Tibial nerve (tissue), 4 donors: ENCODE measurements at regions not wholly inside any gene's neighbourhood (a gene's known extent, or its start where the extent isn't known, plus 50 kb on each side); places are given as distances from the start of the nearest gene placed in this dataset.

Source experiments
- DNase-seq, 2 donors: peaks; one replicate each; pipeline ENCODE4 v3.0.0-alpha.2; 2019; ENCODE audit warnings: low spot score in 2 of 2
- H3K27ac ChIP-seq, 4 donors: fragments of 200-600 bp; sonication (generic) in 3 of 4; one replicate each; pipeline ENCODE4 v1.5.1; 2017 to 2019; ENCODE audit warnings: mild to moderate bottlenecking in 1 of 4
- H3K27me3 ChIP-seq, 2 donors: fragments of 200-600 bp; sonication (generic) in 1 of 2; one replicate each; pipeline versions ENCODE4 v1.5.1 to v1.6.0; 2017 to 2019
- H3K36me3 ChIP-seq, 3 donors: fragments of 200-600 bp; sonication (generic); one replicate each; pipeline ENCODE4 v1.5.1; 2018 to 2019
- H3K4me1 ChIP-seq, 4 donors: fragments of 200-600 bp; sonication (generic) in 3 of 4; one replicate each; pipeline ENCODE4 v1.5.1; 2017 to 2019
- H3K4me3 ChIP-seq, 4 donors: fragments of 200-600 bp; sonication (generic) in 3 of 4; one replicate each; pipeline ENCODE4 v1.5.1; 2017 to 2019; ENCODE audit warnings: mild to moderate bottlenecking in 1 of 4, moderate library complexity in 1 of 4
- H3K9me3 ChIP-seq, 4 donors: fragments of 200-600 bp; sonication (generic) in 3 of 4; one replicate each; pipeline ENCODE4 v1.5.1; 2017 to 2019
- CTCF ChIP-seq, 5 experiments: fragments of 200-600 bp in 3 of 5; fragments of 450-650 bp in 2 of 5; sonication (generic) in 3 of 5; IDR thresholded peaks; one replicate each; pipeline ENCODE4 v1.5.1; 2016 to 2019; ENCODE audit warnings: antibody characterized with exemption in 5 of 5, mild to moderate bottlenecking in 3 of 5, moderate library complexity in 2 of 5
- EP300 ChIP-seq, 2 donors: sonication (generic); formaldehyde crosslinking; IDR thresholded peaks; one replicate each; pipeline ENCODE4 v1.6.1; 2017; ENCODE audit warnings: antibody characterized with exemption in 2 of 2, mild to moderate bottlenecking in 1 of 2
- POLR2A ChIP-seq, 2 donors: fragments of 450-650 bp; IDR thresholded peaks; one replicate each; pipeline ENCODE4 v1.6.1; 2017; ENCODE audit warnings: antibody characterized with exemption in 2 of 2, mild to moderate bottlenecking in 2 of 2, moderate library complexity in 2 of 2
- WGBS, 2 donors: methylation state at CpG; one replicate each; pipeline ENCODE4 v1.1.5; 2018; 5-methylcytosine and 5-hydroxymethylcytosine counted together

DNA sequence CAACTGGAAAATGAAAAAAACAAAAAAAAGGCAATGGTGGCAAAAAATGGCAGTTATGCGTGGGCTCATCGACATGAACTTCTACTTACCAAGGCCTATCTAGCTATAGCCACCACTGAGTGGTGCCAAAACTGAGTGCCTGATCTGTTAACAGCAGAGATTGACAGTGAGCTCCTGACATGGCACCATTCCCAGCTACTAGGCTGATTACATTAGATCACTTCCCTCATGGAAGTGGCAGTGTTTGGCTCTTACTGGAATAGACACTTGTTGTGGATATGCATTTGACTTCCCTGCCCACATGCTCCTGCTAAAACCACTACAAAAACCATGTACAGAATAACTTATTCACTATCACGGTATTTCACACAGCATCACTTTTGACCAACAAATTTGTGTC lies 216.1 kb upstream of the SGK1 start:
- H3K4me1 ChIP-seq: no peaks in the 10 kb centered on the region
- H3K27me3 ChIP-seq: no peaks in the 10 kb centered on the region
- TF ChIP-seq CTCF (IDR thresholded peaks at IDR 0.05) (no peak), EP300 (IDR thresholded peaks at IDR 0.05) (no peak)
- H3K4me3 ChIP-seq: no peak overlapping the region
- WGBS, 2 donors: 91 to 93% methylated on average over 3 of the region's 3 CpGs
- no peaks in the 10 kb centered on the region for H3K36me3 ChIP-seq
- DNase-seq: no peak
- H3K27ac ChIP-seq: peak overlapping the region in 2 of 4 donors; percentile 71 to 73
- H3K9me3 ChIP-seq: no peaks in the 10 kb centered on the region

GRCh38 chr6:134532694-134533624 lies 215.0 kb upstream of the SGK1 start:
- H3K4me1 ChIP-seq: no peaks in the 10 kb centered on the region
- H3K27me3 ChIP-seq: no peaks in the 10 kb centered on the region
- H3K9me3 ChIP-seq: no peaks in the 10 kb centered on the region
- H3K4me3 ChIP-seq: no peak overlapping the region
- no peaks in the 10 kb centered on the region for H3K36me3 ChIP-seq
- WGBS, 2 donors: 87 to 91% methylated on average over 8 of the region's 8 CpGs
- TF ChIP-seq CTCF (IDR thresholded peaks at IDR 0.05) (no peak), POLR2A (IDR thresholded peaks at IDR 0.05) (no peak), EP300 (IDR thresholded peaks at IDR 0.05) (no peak)
- peak overlapping the region in 2 of 4 donors; percentile 71 to 73 for H3K27ac ChIP-seq
- DNase-seq: no peak

DNA sequence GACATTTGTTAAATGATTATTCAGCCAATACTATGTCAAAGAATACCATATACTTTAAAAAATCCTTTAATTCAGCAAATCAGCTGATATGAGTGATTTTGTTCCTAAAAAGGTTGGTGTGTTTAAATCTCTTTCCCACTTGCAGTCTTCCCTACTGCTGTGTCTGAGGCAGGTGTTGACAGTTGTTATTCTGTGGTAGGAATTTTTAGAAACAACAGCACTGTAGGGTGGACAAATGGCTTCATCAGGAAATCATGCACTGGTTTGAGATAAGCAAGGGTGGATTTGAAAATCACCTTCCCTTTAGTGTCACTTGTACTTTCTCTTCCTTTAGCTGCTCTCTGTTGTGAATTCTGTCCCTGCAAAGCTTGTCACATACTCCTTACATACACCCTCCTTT lies 213.7 kb upstream of the SGK1 start:
- Histone ChIP-seq H3K9me3 (no peaks in the 10 kb centered on the region), H3K4me3 (no peak overlapping the region), H3K4me1 (no peaks in the 10 kb centered on the region), H3K27ac (no peak overlapping the region), H3K27me3 (no peaks in the 10 kb centered on the region), H3K36me3 (no peaks in the 10 kb centered on the region)
- no peak for DNase-seq
- TF ChIP-seq EP300 (IDR thresholded peaks at IDR 0.05): no peak
- TF ChIP-seq CTCF (IDR thresholded peaks at IDR 0.05): no peak
- no peak for TF ChIP-seq POLR2A (IDR thresholded peaks at IDR 0.05)

DNA sequence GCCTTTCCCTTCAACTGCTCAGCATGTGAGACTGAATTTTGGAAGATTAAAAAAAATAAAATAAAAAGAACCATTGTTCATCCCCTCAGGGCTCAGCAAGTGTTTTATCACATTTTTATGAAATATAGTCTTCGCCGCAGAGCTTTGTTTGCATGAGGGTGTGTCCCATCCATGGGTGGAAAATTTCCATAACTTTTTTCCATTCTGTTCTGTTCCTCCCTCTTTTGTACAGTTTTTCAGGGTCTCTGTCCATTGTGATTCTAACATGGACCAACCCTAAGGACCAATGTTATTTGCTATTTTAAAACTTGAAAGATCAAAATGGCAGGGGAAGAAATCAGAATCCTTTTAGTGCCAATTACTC lies 213.3 kb upstream of the SGK1 start:
- Histone ChIP-seq H3K27ac (no peak overlapping the region), H3K27me3 (no peaks in the 10 kb centered on the region), H3K9me3 (no peaks in the 10 kb centered on the region), H3K4me1 (no peaks in the 10 kb centered on the region), H3K4me3 (no peak overlapping the region), H3K36me3 (no peaks in the 10 kb centered on the region)
- no peak for TF ChIP-seq POLR2A (IDR thresholded peaks at IDR 0.05)
- TF ChIP-seq EP300 (IDR thresholded peaks at IDR 0.05): no peak
- no peak for TF ChIP-seq CTCF (IDR thresholded peaks at IDR 0.05)
- WGBS, 2 donors: 53 to 72% methylated on average over 2 of the region's 2 CpGs
- DNase-seq: no peak

DNA sequence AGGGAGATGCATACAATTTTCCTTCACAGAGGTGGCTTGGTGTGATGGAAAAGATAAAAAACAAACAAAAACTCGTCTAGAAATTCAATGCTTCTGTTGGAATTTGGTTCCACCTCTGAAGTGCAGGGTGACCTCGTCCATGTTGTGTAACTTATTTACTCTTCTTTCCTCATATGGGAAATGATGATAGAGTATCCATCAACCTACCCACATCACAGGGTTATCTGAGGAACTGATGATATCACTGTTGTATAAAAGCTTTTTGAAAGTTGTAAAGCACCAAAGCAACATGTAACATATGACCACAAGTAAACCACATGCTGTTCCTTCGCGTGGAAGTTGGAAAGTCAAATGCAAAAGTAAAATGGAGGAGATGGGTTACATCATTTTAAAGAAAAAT lies 212.0 kb upstream of the SGK1 start:
- Histone ChIP-seq H3K27me3 (no peaks in the 10 kb centered on the region), H3K27ac (no peak overlapping the region), H3K36me3 (no peaks in the 10 kb centered on the region), H3K4me1 (no peaks in the 10 kb centered on the region), H3K4me3 (no peak overlapping the region), H3K9me3 (no peaks in the 10 kb centered on the region)
- TF ChIP-seq POLR2A (IDR thresholded peaks at IDR 0.05): no peak
- TF ChIP-seq EP300 (IDR thresholded peaks at IDR 0.05): no peak
- no peak for TF ChIP-seq CTCF (IDR thresholded peaks at IDR 0.05)
- WGBS, 2 donors: 62 to 68% methylated on average over 4 of the region's 4 CpGs
- no peak for DNase-seq
